ENCODE measurements at regions not wholly inside any gene's neighbourhood (a gene's known extent, or its start where the extent isn't known, plus 50 kb on each side); places are given as distances from the start of the nearest gene placed in this dataset.

GRCh38 chr14:27205036-27205435 lies 607.2 kb upstream of the NOVA1 start:
- TF ChIP-seq YY1 (tag by site-specific recombination; IDR thresholded peaks at IDR 0.05) (no peak), ZBTB7A (tag by site-specific recombination; IDR thresholded peaks at IDR 0.05; ENCODE audit: low read depth) (no peak), ZNF239 (tag by site-specific recombination; IDR thresholded peaks at IDR 0.05) (no peak), MYNN (tag by site-specific recombination; IDR thresholded peaks at IDR 0.05; ENCODE audit: borderline replicate concordance) (no peak), CTCF (tag by site-specific recombination; IDR thresholded peaks at IDR 0.05) (no peak), REST (tag by site-specific recombination; IDR thresholded peaks at IDR 0.05) (no peak)

All from HEK293 (cell line).